GM12891 (cell line): ENCODE measurements at regions not wholly inside any gene's neighbourhood (a gene's known extent, or its start where the extent isn't known, plus 50 kb on each side); places are given as distances from the start of the nearest gene placed in this dataset.

Experiments used
- POLR2A ChIP-seq: IDR thresholded peaks from 2 replicates; pipeline ENCODE4 v1.6.1; 2011; ENCODE audit warnings: low read depth, low read length, control low read depth
- SPI1 ChIP-seq: IDR thresholded peaks from 2 replicates; pipeline ENCODE4 v1.6.1; 2011; ENCODE audit warnings: low read depth, low read length, control low read depth

DNA sequence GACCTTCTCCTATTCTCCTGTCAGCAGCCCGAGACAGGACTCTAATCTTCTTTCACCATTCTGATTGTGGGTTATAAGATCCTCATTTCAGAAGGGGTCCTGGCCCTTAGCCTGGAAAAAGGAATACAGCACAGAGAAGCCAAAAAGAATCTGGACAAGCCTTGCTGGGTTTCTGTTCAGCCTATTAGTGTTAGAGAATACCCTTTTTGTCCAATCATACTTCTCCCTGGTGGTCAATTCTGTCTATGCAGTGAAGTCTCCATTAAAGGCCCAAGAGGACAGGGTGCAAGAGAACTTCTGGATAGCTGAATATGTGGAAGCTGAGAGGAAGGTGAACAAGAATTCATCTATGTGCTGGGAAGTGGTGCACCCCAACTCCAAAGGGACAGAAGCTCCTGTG is 105.7 kb upstream of the AGA start:
- no peak for TF ChIP-seq SPI1
- TF ChIP-seq POLR2A = no peak
